ENCODE measurements at regions not wholly inside any gene's neighbourhood (a gene's known extent, or its start where the extent isn't known, plus 50 kb on each side); places are given as distances from the start of the nearest gene placed in this dataset.
"Not testable (repeated sequence)": the region's sequence is repeated elsewhere in the genome, so short reads cannot be mapped to it uniquely, and the experiment has no call there.

DNA sequence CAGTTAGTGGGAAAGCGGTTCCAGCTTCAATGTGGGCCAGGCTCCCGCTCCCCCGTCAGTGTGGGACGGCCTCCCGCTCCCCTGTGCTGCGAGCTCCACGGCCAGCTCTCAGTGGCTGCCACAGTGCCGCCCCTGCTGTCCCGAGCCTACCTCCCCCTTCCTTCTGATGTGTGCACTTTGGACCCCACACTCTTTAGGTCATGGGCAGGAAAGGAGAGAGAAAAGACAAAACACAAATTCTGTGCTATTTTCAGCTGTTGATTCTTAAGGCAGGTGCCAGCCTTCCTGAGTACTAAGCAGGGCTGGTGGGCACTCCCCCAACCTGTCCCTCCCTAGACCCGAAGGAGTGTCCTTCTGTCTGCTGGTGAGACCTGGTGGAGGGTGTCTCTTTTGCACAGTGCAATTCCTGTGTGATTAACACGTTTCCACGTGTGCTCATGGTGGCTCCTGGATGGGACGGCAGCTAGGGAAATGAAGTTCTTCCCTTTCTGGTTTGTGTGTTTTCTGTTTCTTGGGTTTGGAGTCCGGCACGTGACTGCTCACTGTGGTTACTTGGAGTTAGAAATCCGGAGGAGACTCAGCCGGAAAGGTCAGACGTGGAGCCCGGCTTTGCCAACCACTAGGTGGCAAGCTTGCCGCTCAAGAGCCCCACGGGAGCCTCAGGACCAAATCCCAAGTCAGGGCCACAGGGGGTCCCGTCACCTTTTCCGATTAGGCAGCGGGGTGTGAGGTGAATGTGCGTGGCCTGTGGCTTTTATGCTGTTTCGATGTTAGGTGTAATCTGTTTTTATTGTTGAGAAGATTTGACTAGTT lies 130.3 kb downstream of the LAT start:
- TF ChIP-seq, protein P1, sequence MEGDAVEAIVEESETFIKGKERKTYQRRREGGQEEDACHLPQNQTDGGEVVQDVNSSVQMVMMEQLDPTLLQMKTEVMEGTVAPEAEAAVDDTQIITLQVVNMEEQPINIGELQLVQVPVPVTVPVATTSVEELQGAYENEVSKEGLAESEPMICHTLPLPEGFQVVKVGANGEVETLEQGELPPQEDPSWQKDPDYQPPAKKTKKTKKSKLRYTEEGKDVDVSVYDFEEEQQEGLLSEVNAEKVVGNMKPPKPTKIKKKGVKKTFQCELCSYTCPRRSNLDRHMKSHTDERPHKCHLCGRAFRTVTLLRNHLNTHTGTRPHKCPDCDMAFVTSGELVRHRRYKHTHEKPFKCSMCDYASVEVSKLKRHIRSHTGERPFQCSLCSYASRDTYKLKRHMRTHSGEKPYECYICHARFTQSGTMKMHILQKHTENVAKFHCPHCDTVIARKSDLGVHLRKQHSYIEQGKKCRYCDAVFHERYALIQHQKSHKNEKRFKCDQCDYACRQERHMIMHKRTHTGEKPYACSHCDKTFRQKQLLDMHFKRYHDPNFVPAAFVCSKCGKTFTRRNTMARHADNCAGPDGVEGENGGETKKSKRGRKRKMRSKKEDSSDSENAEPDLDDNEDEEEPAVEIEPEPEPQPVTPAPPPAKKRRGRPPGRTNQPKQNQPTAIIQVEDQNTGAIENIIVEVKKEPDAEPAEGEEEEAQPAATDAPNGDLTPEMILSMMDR (IDR thresholded peaks at IDR 0.05) = peak; percentile 67
- not testable (repeated sequence) for TF ChIP-seq EZH2 (IDR thresholded peaks at IDR 0.05)
